ENCODE measurements at regions not wholly inside any gene's neighbourhood (a gene's known extent, or its start where the extent isn't known, plus 50 kb on each side); places are given as distances from the start of the nearest gene placed in this dataset.

DNA sequence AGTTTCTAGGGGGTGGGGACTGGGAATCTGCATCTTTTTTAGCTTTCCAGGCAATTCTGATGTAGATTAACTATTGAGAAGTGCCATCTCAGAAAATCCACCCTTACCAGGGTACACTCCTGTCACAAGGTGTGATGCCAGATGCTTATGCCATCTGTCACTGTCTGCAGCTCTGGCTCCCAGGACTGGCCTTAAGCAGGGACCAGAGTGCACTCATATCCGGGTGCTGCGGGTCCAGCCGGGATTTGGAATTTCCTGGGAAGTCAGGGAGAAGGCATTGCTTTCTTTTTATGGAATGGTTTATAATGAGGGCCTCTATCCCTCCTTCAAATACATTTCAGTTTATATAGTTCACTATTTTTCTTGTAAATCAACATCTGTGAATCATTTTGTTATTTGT is 92.6 kb downstream of the TMEM174 start:
- Histone ChIP-seq H3K27me3 (replicated peaks; ENCODE audit: insufficient read depth, low read depth, low read length, poor library complexity) (no peaks in the 10 kb centered on the region), H3K36me3 (ENCODE audit: insufficient read depth, low read length, poor library complexity, severe bottlenecking) (no peaks in the 10 kb centered on the region), H3K27ac (ENCODE audit: low read depth, low read length, poor library complexity, severe bottlenecking) (no peak overlapping the region), H3K4me1 (ENCODE audit: insufficient read depth, low read length, poor library complexity, severe bottlenecking) (no peaks in the 10 kb centered on the region), H3K4me3 (ENCODE audit: low read depth, low read length, poor library complexity, severe bottlenecking) (no peak overlapping the region), H3K9me3 (ENCODE audit: low read depth, low read length, poor library complexity, severe bottlenecking) (no peaks in the 10 kb centered on the region)
- no peak for DNase-seq (ENCODE audit: low spot score)
- BruUV-seq (replicated peaks): no TSS peak
- no peak for TF ChIP-seq EZH2 (IDR thresholded peaks at IDR 0.05; ENCODE audit: borderline replicate concordance, low read depth, low read length, poor library complexity, severe bottlenecking)
- TF ChIP-seq CTCF (conservative IDR thresholded peaks at IDR 0.05; ENCODE audit: low read depth, low read length): no peak
- POLR2A ChIA-PET (ENCODE audit: low non-redundant PET): no interaction called here
- CTCF ChIA-PET: interaction anchor here (0.6 kb wide), 1 partner anchor 24 kb away, joined by 3 read pairs; no protein-coding TSS in a partner anchor
- intact Hi-C loops (cut with micrococcal nuclease; ENCODE audit: unreplicated experiment): no loop called here

GRCh38 chr5:73264631-73265030 is 91.6 kb downstream of the TMEM174 start:
- no peak for DNase-seq (ENCODE audit: low spot score)
- BruUV-seq (replicated peaks): no TSS peak
- ChIA-PET POLR2A (ENCODE audit: low non-redundant PET) (no interaction called here), CTCF (no interaction called here)
- no peaks in the 10 kb centered on the region for H3K27me3 ChIP-seq (replicated peaks; ENCODE audit: insufficient read depth, low read depth, low read length, poor library complexity)
- intact Hi-C loops (cut with micrococcal nuclease; ENCODE audit: unreplicated experiment): no loop called here
- H3K9me3 ChIP-seq (ENCODE audit: low read depth, low read length, poor library complexity, severe bottlenecking): no peaks in the 10 kb centered on the region
- no peak overlapping the region for H3K4me3 ChIP-seq (ENCODE audit: low read depth, low read length, poor library complexity, severe bottlenecking)
- no peak for TF ChIP-seq CTCF (conservative IDR thresholded peaks at IDR 0.05; ENCODE audit: low read depth, low read length)
- no peak for TF ChIP-seq EZH2 (IDR thresholded peaks at IDR 0.05; ENCODE audit: borderline replicate concordance, low read depth, low read length, poor library complexity, severe bottlenecking)
- H3K36me3 ChIP-seq (ENCODE audit: insufficient read depth, low read length, poor library complexity, severe bottlenecking): no peaks in the 10 kb centered on the region
- no peaks in the 10 kb centered on the region for H3K4me1 ChIP-seq (ENCODE audit: insufficient read depth, low read length, poor library complexity, severe bottlenecking)
- H3K27ac ChIP-seq (ENCODE audit: low read depth, low read length, poor library complexity, severe bottlenecking): no peak overlapping the region

DNA sequence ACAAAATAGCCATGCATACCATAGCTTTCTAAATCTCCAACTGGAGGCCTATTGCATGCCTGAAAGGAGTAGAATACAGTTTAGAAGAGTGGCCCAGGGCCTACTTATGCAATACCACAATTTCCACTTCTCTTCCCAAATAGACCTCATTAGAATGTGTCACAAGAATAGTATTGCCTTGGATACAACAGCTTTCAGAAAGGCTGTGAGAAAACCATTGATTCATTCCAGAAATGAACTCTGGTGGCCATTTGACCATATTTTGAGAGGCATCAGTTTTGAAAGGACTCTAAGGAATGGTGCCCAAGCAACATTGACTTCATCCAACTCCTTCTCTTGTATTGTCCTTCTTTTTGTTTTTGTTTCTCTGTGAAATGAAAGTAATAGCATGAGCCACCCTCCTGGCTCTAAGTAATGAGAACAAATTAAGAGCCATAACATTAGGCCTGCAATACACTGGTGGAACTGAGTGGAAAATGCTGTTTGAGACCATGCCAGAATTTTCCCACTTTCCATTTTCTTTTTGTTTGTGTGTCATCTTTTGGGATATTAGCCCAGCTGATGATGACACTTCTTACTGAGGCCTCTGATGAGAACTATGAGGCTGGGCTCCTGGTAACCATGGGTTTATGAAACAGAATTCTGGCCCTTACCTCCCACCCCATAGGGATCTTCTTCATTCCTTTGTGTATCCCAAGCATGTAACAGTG is 90.2 kb downstream of the TMEM174 start:
- no peaks in the 10 kb centered on the region for H3K4me1 ChIP-seq (ENCODE audit: insufficient read depth, low read length, poor library complexity, severe bottlenecking)
- no peaks in the 10 kb centered on the region for H3K9me3 ChIP-seq (ENCODE audit: low read depth, low read length, poor library complexity, severe bottlenecking)
- no peaks in the 10 kb centered on the region for H3K36me3 ChIP-seq (ENCODE audit: insufficient read depth, low read length, poor library complexity, severe bottlenecking)
- H3K4me3 ChIP-seq (ENCODE audit: low read depth, low read length, poor library complexity, severe bottlenecking): no peak overlapping the region
- H3K27ac ChIP-seq (ENCODE audit: low read depth, low read length, poor library complexity, severe bottlenecking): no peak overlapping the region
- TF ChIP-seq EZH2 (IDR thresholded peaks at IDR 0.05; ENCODE audit: borderline replicate concordance, low read depth, low read length, poor library complexity, severe bottlenecking) (no peak), CTCF (conservative IDR thresholded peaks at IDR 0.05; ENCODE audit: low read depth, low read length) (no peak)
- ChIA-PET CTCF (no interaction called here), POLR2A (ENCODE audit: low non-redundant PET) (no interaction called here)
- DNase-seq (ENCODE audit: low spot score): no peak
- no TSS peak for BruUV-seq (replicated peaks)
- no peaks in the 10 kb centered on the region for H3K27me3 ChIP-seq (replicated peaks; ENCODE audit: insufficient read depth, low read depth, low read length, poor library complexity)
- intact Hi-C loops (cut with micrococcal nuclease; ENCODE audit: unreplicated experiment): no loop called here

Data from A673 (cell line).